ENCODE measurements at regions not wholly inside any gene's neighbourhood (a gene's known extent, or its start where the extent isn't known, plus 50 kb on each side); places are given as distances from the start of the nearest gene placed in this dataset.
"Not testable (repeated sequence)": the region's sequence is repeated elsewhere in the genome, so short reads cannot be mapped to it uniquely, and the experiment has no call there.

GRCh38 chr12:131199221-131199620, 245.5 kb downstream of the ADGRD1 start:
- DNase-seq (ENCODE audit: low read depth) (no peak), FAIRE-seq (peak; percentile 66)
- Histone ChIP-seq H3K4me3 (ENCODE audit: low read depth, low read length) (no peak overlapping the region), H3K36me3 (ENCODE audit: control insufficient read depth, insufficient read depth, low read length) (no peaks in the 10 kb centered on the region), H3K27me3 (ENCODE audit: control insufficient read depth, insufficient read depth, low read length) (no peaks in the 10 kb centered on the region)
- TF ChIP-seq CTCF (IDR thresholded peaks at IDR 0.05; ENCODE audit: insufficient read depth, low read length, severe bottlenecking) = no peak

- FAIRE-seq = peak; percentile 97
Observed at GRCh38 chr12:131201912-131202311, 248.2 kb downstream of the ADGRD1 start.

GRCh38 chr12:131202592-131203378, 249.1 kb downstream of the ADGRD1 start:
- no peak for TF ChIP-seq CTCF (IDR thresholded peaks at IDR 0.05; ENCODE audit: insufficient read depth, low read length, severe bottlenecking)
- Histone ChIP-seq H3K4me3 (ENCODE audit: low read depth, low read length) (no peak overlapping the region), H3K27me3 (ENCODE audit: control insufficient read depth, insufficient read depth, low read length) (no peaks in the 10 kb centered on the region), H3K36me3 (ENCODE audit: control insufficient read depth, insufficient read depth, low read length) (no peaks in the 10 kb centered on the region)
- FAIRE-seq = no peak
- DNase-seq (ENCODE audit: low read depth) = no peak

More at GRCh38 chr12:131201912-131202311, 248.2 kb downstream of the ADGRD1 start:
- H3K36me3 ChIP-seq (ENCODE audit: control insufficient read depth, insufficient read depth, low read length); H3K27me3 ChIP-seq (ENCODE audit: control insufficient read depth, insufficient read depth, low read length); H3K4me3 ChIP-seq (ENCODE audit: low read depth, low read length); DNase-seq (ENCODE audit: low read depth): not testable (repeated sequence)

- Histone ChIP-seq H3K4me3 (ENCODE audit: low read depth, low read length) (no peak overlapping the region), H3K36me3 (ENCODE audit: control insufficient read depth, insufficient read depth, low read length) (no peaks in the 10 kb centered on the region), H3K27me3 (ENCODE audit: control insufficient read depth, insufficient read depth, low read length) (no peaks in the 10 kb centered on the region)
- TF ChIP-seq CTCF (IDR thresholded peaks at IDR 0.05; ENCODE audit: insufficient read depth, low read length, severe bottlenecking) = no peak
- FAIRE-seq (no peak), DNase-seq (ENCODE audit: low read depth) (no peak)
Observed at GRCh38 chr12:131203666-131204415, 250.1 kb downstream of the ADGRD1 start.

GRCh38 chr12:131204416-131205274, 250.9 kb downstream of the ADGRD1 start:
- TF ChIP-seq CTCF (IDR thresholded peaks at IDR 0.05; ENCODE audit: insufficient read depth, low read length, severe bottlenecking) = no peak
- no peak overlapping the region for H3K4me3 ChIP-seq (ENCODE audit: low read depth, low read length)
- H3K36me3 ChIP-seq (ENCODE audit: control insufficient read depth, insufficient read depth, low read length) = no peaks in the 10 kb centered on the region
- DNase-seq (ENCODE audit: low read depth) (no peak), FAIRE-seq (no peak)
- no peaks in the 10 kb centered on the region for H3K27me3 ChIP-seq (ENCODE audit: control insufficient read depth, insufficient read depth, low read length)

GRCh38 chr12:131205275-131205933, 251.7 kb downstream of the ADGRD1 start:
- H3K4me3 ChIP-seq (ENCODE audit: low read depth, low read length); DNase-seq (ENCODE audit: low read depth); H3K36me3 ChIP-seq (ENCODE audit: control insufficient read depth, insufficient read depth, low read length); H3K27me3 ChIP-seq (ENCODE audit: control insufficient read depth, insufficient read depth, low read length); FAIRE-seq: not testable (repeated sequence)

GRCh38 chr12:131206630-131207299, 253.1 kb downstream of the ADGRD1 start:
- H3K36me3 ChIP-seq (ENCODE audit: control insufficient read depth, insufficient read depth, low read length); H3K27me3 ChIP-seq (ENCODE audit: control insufficient read depth, insufficient read depth, low read length); DNase-seq (ENCODE audit: low read depth); H3K4me3 ChIP-seq (ENCODE audit: low read depth, low read length): not testable (repeated sequence)
- peak; percentile 73 for FAIRE-seq

GRCh38 chr12:131207300-131207660, 253.6 kb downstream of the ADGRD1 start:
- not testable (repeated sequence) for DNase-seq (ENCODE audit: low read depth); H3K27me3 ChIP-seq (ENCODE audit: control insufficient read depth, insufficient read depth, low read length); H3K4me3 ChIP-seq (ENCODE audit: low read depth, low read length); H3K36me3 ChIP-seq (ENCODE audit: control insufficient read depth, insufficient read depth, low read length)
- peak; percentile 43 for FAIRE-seq

GRCh38 chr12:131207841-131208240, 254.1 kb downstream of the ADGRD1 start:
- H3K27me3 ChIP-seq (ENCODE audit: control insufficient read depth, insufficient read depth, low read length); H3K36me3 ChIP-seq (ENCODE audit: control insufficient read depth, insufficient read depth, low read length); H3K4me3 ChIP-seq (ENCODE audit: low read depth, low read length); DNase-seq (ENCODE audit: low read depth); FAIRE-seq: not testable (repeated sequence)
